ENCODE measurements at regions not wholly inside any gene's neighbourhood (a gene's known extent, or its start where the extent isn't known, plus 50 kb on each side); places are given as distances from the start of the nearest gene placed in this dataset.

DNA sequence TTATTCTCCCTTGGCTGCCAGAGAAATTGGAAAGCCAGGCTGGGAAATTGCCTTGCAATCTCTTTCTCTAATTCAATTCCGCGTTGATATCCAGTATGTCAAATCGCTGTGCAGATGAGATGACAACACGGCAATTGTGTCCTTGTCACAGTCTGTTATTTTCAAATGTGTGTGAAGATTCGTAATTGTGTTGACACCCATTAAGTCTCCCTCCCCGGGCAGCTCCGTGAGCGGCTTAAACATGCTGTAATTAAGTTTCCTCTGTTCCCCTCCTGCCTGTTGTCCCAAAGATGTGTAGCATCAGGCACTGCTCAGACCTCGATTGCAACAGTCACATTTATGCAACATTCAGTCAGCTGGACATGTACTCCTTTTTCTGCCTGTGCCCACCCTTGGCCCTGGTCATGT lies 209.5 kb downstream of the LPIN1 start:
- TF ChIP-seq, protein P1, sequence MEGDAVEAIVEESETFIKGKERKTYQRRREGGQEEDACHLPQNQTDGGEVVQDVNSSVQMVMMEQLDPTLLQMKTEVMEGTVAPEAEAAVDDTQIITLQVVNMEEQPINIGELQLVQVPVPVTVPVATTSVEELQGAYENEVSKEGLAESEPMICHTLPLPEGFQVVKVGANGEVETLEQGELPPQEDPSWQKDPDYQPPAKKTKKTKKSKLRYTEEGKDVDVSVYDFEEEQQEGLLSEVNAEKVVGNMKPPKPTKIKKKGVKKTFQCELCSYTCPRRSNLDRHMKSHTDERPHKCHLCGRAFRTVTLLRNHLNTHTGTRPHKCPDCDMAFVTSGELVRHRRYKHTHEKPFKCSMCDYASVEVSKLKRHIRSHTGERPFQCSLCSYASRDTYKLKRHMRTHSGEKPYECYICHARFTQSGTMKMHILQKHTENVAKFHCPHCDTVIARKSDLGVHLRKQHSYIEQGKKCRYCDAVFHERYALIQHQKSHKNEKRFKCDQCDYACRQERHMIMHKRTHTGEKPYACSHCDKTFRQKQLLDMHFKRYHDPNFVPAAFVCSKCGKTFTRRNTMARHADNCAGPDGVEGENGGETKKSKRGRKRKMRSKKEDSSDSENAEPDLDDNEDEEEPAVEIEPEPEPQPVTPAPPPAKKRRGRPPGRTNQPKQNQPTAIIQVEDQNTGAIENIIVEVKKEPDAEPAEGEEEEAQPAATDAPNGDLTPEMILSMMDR (IDR thresholded peaks at IDR 0.05; ENCODE audit: borderline replicate concordance, extremely low read depth, low read length, poor library complexity, severe bottlenecking), result no peak
- no peak for TF ChIP-seq EZH2 (IDR thresholded peaks at IDR 0.05; ENCODE audit: borderline replicate concordance, low read depth, low read length, severe bottlenecking)
